ENCODE measurements at regions not wholly inside any gene's neighbourhood (a gene's known extent, or its start where the extent isn't known, plus 50 kb on each side); places are given as distances from the start of the nearest gene placed in this dataset.
A peak's percentile ranks its signal among the peaks of the same experiment; 100 is the strongest.

DNA sequence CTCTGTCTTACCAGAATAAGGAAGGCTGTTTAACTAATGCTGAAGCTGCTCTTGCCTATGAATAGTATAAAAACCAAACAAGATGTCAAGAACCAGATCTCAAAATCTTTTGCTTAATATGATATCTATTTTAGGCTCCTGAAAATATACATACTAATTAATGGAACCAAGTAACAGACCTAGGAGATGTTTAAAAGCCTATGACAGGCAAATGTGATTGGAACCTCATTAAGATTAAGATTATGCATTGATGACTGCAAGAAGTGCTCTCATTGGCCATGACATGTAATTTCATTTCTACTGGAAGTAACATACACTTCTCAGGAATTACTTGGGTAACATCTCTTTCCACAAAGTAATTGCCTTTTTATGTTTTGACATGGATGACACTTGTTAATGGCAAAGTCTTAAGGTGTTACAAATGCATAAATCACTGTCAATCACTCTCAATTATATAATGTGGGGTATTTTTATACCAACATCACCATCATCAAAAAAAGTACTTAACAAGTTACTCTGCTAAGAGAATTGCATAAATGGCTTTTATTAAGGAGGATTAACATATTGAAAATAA lies 326.9 kb upstream of the MIR17HG start:
- CTCF ChIA-PET = interaction anchor here (1.0 to 1.2 kb wide), 3 partner anchors 26 to 153 kb away, joined by 3 to 4 read pairs (median 3); no protein-coding TSS in a partner anchor

DNA sequence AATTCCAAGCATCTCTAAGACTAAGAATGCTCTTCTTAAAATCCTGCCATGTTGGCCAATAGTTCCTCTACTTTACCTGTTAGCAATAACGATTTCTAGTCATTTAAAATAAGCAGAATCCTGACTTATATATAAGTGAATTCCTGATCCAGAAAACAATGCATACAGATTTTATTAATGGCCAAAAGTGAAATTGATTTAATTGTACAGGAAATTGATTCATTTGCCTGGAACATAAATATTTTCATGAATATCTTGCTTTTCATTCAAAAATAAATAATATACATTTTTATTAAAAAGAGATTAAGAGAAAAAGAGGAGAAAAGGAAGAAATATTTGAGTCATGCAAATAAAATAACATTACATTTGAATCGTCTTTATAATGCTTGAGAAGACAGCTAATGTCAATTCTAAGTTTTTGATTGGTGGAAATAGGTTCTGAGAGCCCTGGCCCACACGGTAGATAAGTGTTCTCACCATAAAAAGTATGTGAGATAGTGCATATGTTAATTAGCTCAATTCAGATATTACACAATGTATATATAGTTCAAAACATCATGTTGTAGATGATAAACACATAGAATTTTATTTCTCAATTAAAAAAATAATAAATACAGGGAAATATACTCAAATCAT lies 323.2 kb upstream of the MIR17HG start:
- TF ChIP-seq ZNF263 (CRISPR knock-in tag; IDR thresholded peaks at IDR 0.05; ENCODE audit: low read depth) (no peak), OVOL2 (CRISPR knock-in tag; IDR thresholded peaks at IDR 0.05; ENCODE audit: borderline replicate concordance) (no peak), MYBL2 (CRISPR knock-in tag; IDR thresholded peaks at IDR 0.05) (no peak), ZNF219 (CRISPR knock-in tag; IDR thresholded peaks at IDR 0.05; ENCODE audit: borderline replicate concordance) (no peak), CREM (CRISPR knock-in tag; IDR thresholded peaks at IDR 0.05) (no peak), HMGA2 (CRISPR knock-in tag; IDR thresholded peaks at IDR 0.05) (no peak), ZNF416 (CRISPR knock-in tag; IDR thresholded peaks at IDR 0.05) (no peak), NR1H2 (CRISPR knock-in tag; IDR thresholded peaks at IDR 0.05) (no peak), CREB1 (CRISPR knock-in tag; IDR thresholded peaks at IDR 0.05) (no peak), FOXP1 (CRISPR knock-in tag; IDR thresholded peaks at IDR 0.05; ENCODE audit: borderline replicate concordance) (no peak), GABPB1 (CRISPR knock-in tag; IDR thresholded peaks at IDR 0.05) (no peak)
- TF ChIP-seq, protein P1, sequence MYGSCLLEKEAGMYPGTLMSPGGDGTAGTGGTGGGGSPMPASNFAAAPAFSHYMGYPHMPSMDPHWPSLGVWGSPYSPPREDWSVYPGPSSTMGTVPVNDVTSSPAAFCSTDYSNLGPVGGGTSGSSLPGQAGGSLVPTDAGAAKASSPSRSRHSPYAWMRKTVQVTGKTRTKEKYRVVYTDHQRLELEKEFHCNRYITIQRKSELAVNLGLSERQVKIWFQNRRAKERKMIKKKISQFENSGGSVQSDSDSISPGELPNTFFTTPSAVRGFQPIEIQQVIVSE (CRISPR knock-in tag; IDR thresholded peaks at IDR 0.05; ENCODE audit: borderline replicate concordance) = no peak
- TF ChIP-seq, protein P2, sequence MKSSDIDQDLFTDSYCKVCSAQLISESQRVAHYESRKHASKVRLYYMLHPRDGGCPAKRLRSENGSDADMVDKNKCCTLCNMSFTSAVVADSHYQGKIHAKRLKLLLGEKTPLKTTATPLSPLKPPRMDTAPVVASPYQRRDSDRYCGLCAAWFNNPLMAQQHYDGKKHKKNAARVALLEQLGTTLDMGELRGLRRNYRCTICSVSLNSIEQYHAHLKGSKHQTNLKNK (CRISPR knock-in tag; IDR thresholded peaks at IDR 0.05) = no peak
- TF ChIP-seq, protein P3, sequence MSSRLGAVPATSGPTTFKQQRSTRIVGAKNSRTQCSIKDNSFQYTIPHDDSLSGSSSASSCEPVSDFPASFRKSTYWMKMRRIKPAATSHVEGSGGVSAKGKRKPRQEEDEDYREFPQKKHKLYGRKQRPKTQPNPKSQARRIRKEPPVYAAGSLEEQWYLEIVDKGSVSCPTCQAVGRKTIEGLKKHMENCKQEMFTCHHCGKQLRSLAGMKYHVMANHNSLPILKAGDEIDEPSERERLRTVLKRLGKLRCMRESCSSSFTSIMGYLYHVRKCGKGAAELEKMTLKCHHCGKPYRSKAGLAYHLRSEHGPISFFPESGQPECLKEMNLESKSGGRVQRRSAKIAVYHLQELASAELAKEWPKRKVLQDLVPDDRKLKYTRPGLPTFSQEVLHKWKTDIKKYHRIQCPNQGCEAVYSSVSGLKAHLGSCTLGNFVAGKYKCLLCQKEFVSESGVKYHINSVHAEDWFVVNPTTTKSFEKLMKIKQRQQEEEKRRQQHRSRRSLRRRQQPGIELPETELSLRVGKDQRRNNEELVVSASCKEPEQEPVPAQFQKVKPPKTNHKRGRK (CRISPR knock-in tag; IDR thresholded peaks at IDR 0.05; ENCODE audit: borderline replicate concordance) = no peak
- TF ChIP-seq, protein P4, sequence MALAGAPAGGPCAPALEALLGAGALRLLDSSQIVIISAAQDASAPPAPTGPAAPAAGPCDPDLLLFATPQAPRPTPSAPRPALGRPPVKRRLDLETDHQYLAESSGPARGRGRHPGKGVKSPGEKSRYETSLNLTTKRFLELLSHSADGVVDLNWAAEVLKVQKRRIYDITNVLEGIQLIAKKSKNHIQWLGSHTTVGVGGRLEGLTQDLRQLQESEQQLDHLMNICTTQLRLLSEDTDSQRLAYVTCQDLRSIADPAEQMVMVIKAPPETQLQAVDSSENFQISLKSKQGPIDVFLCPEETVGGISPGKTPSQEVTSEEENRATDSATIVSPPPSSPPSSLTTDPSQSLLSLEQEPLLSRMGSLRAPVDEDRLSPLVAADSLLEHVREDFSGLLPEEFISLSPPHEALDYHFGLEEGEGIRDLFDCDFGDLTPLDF (CRISPR knock-in tag; IDR thresholded peaks at IDR 0.05) = no peak
- H3K4me3 Mint-ChIP-seq = no peak overlapping the region
- H3K9me3 Mint-ChIP-seq = no peaks in the 10 kb centered on the region
- ATAC-seq (no peak), DNase-seq (ENCODE audit: low spot score) (no peak)
- CTCF ChIA-PET = no interaction called here
- H3K36me3 Mint-ChIP-seq = no peaks in the 10 kb centered on the region
- POLR2A ChIA-PET = no interaction called here
- no peak overlapping the region for H3K27ac Mint-ChIP-seq
- H3K27me3 Mint-ChIP-seq (ENCODE audit: low read depth) = no peaks in the 10 kb centered on the region
- H3K4me1 Mint-ChIP-seq = peaks cover 20% of the 10 kb centered on the region

More for the DNA sequence above, 326.9 kb upstream of the MIR17HG start:
- DNase-seq (ENCODE audit: low spot score) = no peak
- H3K4me3 Mint-ChIP-seq = no peak overlapping the region
- POLR2A ChIA-PET = no interaction called here
- H3K27me3 Mint-ChIP-seq (ENCODE audit: low read depth) = no peaks in the 10 kb centered on the region
- TF ChIP-seq TEAD4 (CRISPR knock-in tag; IDR thresholded peaks at IDR 0.05) = no peak
- TF ChIP-seq NFATC4 (CRISPR knock-in tag; IDR thresholded peaks at IDR 0.05) = no peak
- TF ChIP-seq NR2C2 (CRISPR knock-in tag; IDR thresholded peaks at IDR 0.05) = no peak
- ATAC-seq = no peak
- H3K9me3 Mint-ChIP-seq = no peaks in the 10 kb centered on the region
- H3K4me1 Mint-ChIP-seq = peaks cover 20% of the 10 kb centered on the region
- no peak overlapping the region for H3K27ac Mint-ChIP-seq
- H3K36me3 Mint-ChIP-seq = no peaks in the 10 kb centered on the region

DNA sequence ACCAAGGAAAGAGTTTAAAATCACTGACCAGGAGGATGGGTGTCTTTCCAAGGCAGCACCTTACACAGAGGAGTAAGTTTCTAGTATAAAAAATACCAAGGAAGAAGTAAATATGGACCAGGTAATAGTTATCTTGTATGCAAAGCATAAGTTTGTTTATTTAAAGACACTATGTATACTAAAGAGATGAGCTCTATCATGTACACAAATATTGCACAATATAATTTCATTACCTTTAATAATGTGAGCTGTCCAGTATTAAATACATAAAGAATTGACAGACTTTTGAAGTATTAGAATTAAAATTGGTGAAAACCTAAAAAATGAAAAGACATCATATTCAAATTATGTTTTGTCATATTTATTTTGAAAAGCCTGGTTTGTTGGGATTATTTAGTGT lies 322.0 kb upstream of the MIR17HG start:
- CTCF ChIA-PET = no interaction called here
- peak overlapping the region; percentile 5; the same call in 1 of the 2 replicates for H3K27ac Mint-ChIP-seq
- TF ChIP-seq ZBTB21 (CRISPR knock-in tag; IDR thresholded peaks at IDR 0.05; ENCODE audit: borderline replicate concordance) (no peak), TCF7 (CRISPR knock-in tag; IDR thresholded peaks at IDR 0.05; ENCODE audit: low read depth) (no peak), NFE2L1 (CRISPR knock-in tag; IDR thresholded peaks at IDR 0.05) (no peak), KAT7 (CRISPR knock-in tag; IDR thresholded peaks at IDR 0.05; ENCODE audit: borderline replicate concordance) (no peak), SMAD4 (CRISPR knock-in tag; IDR thresholded peaks at IDR 0.05) (no peak), NR1H2 (CRISPR knock-in tag; IDR thresholded peaks at IDR 0.05) (no peak), ESRRA (CRISPR knock-in tag; IDR thresholded peaks at IDR 0.05; ENCODE audit: borderline replicate concordance) (no peak), FOXP1 (CRISPR knock-in tag; IDR thresholded peaks at IDR 0.05; ENCODE audit: borderline replicate concordance) (no peak), ZNF671 (CRISPR knock-in tag; IDR thresholded peaks at IDR 0.05) (no peak), NFATC4 (CRISPR knock-in tag; IDR thresholded peaks at IDR 0.05) (no peak), FOXJ3 (CRISPR knock-in tag; IDR thresholded peaks at IDR 0.05; ENCODE audit: borderline replicate concordance) (no peak)
- TF ChIP-seq, protein P2 (CRISPR knock-in tag; IDR thresholded peaks at IDR 0.05) = no peak
- TF ChIP-seq, protein P5, sequence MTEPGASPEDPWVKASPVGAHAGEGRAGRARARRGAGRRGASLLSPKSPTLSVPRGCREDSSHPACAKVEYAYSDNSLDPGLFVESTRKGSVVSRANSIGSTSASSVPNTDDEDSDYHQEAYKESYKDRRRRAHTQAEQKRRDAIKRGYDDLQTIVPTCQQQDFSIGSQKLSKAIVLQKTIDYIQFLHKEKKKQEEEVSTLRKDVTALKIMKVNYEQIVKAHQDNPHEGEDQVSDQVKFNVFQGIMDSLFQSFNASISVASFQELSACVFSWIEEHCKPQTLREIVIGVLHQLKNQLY (CRISPR knock-in tag; IDR thresholded peaks at IDR 0.05) = no peak
- DNase-seq (ENCODE audit: low spot score) (no peak), ATAC-seq (no peak)
- POLR2A ChIA-PET = no interaction called here
- H3K4me3 Mint-ChIP-seq = no peak overlapping the region
- H3K4me1 Mint-ChIP-seq = peaks cover 20% of the 10 kb centered on the region
- no peaks in the 10 kb centered on the region for H3K27me3 Mint-ChIP-seq (ENCODE audit: low read depth)
- H3K36me3 Mint-ChIP-seq = no peaks in the 10 kb centered on the region
- no peaks in the 10 kb centered on the region for H3K9me3 Mint-ChIP-seq
